HEK293T (cell line): ENCODE measurements at regions not wholly inside any gene's neighbourhood (a gene's known extent, or its start where the extent isn't known, plus 50 kb on each side); places are given as distances from the start of the nearest gene placed in this dataset.

Experiments used
- ARNT ChIP-seq: fragments of 450-650 bp; IDR thresholded peaks from 2 replicates; pipeline ENCODE4 v1.6.1; 2017; ENCODE audit warnings: mild to moderate bottlenecking
- CTBP1 ChIP-seq: fragments of 450-650 bp; IDR thresholded peaks from 2 replicates; pipeline ENCODE4 v1.6.1; 2016; ENCODE audit warnings: borderline replicate concordance
- FOXK2 ChIP-seq: fragments of 450-650 bp; IDR thresholded peaks from 2 replicates; pipeline ENCODE4 v1.6.1; 2016; ENCODE audit warnings: mild to moderate bottlenecking
- FOXM1 ChIP-seq: fragments of 450-650 bp; IDR thresholded peaks from 2 replicates; pipeline ENCODE4 v1.6.1; 2017; ENCODE audit warnings: mild to moderate bottlenecking, borderline replicate concordance
- LEF1 ChIP-seq: fragments of 450-650 bp; IDR thresholded peaks from 2 replicates; pipeline ENCODE4 v1.6.1; 2017; ENCODE audit warnings: mild to moderate bottlenecking, borderline replicate concordance

- TF ChIP-seq FOXM1 (no peak), CTBP1 (no peak), ARNT (no peak), FOXK2 (no peak), LEF1 (no peak)
Measured at GRCh38 chr21:41627428-41627827, 119.5 kb upstream of the TMPRSS2 start.
